GM12872 (cell line): ENCODE measurements at regions not wholly inside any gene's neighbourhood (a gene's known extent, or its start where the extent isn't known, plus 50 kb on each side); places are given as distances from the start of the nearest gene placed in this dataset.

Source experiments
- CTCF ChIP-seq: IDR thresholded peaks from 3 replicates; pipeline ENCODE4 v1.5.1; 2011; ENCODE audit warnings: low read depth, mild to moderate bottlenecking, low read length, moderate library complexity; ENCODE audit not compliant: insufficient read depth

- TF ChIP-seq CTCF: no peak
These were observed 606.0 kb downstream of the EFNB2 start for GRCh38 chr13:105929505-105929904.

DNA sequence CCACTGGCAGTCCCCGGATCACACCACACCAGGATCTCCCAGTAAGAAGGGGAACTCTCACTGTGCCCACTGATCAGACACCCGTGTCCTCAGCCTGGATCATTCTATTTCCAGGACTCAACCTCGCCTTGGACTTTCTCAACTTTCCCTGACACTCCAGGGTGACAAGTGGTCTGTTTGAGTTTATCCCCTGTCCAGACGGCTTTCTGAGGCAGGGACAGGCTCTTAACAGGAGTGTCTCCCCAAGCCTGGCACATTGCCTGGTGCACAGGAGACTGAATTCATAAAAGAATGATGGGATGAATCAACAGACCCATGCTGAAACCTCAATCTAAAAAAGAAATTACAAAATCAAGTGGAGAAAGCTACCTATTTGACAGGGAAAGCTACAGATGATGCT is 606.6 kb downstream of the EFNB2 start:
- TF ChIP-seq CTCF: no peak

DNA sequence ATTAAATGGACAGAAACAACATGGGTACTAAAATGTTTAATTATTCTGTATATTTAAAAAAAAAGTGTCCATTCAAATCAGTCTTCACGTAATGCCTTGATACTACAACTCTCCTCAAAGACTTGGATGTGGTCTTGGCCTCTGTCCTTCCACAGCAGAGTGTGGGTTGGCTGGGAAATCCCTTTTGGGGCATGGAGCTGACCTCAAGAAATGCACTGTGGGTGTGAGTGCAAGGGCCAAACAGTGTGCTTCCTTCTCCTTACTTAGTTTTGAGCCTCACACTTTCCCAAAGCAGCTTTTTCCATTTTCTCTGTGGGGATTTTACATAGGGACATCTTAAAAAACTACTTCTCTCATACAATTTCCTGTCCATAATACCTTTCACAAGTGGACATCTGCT is 607.4 kb downstream of the EFNB2 start:
- no peak for TF ChIP-seq CTCF

GRCh38 chr13:105925496-105925895 is 610.0 kb downstream of the EFNB2 start:
- TF ChIP-seq CTCF: no peak

DNA sequence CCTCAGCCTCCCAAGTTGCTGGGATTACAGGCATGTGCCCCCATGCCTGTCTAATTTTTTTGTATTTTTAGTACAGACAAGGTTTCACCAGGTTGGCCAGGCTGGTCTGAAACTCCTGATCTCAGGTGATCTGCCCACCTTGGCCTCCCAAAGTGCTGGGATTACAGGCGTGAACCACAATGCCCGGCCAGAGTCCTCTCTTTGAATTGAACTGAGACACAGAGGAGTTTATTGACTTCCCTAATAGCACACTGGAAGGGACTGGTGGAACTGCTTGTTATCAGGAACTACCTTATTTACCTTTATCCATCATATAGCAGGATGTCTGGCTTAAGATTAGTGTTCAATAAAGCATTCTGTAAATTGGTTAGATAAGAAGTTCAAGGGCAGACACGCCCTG is 613.8 kb downstream of the EFNB2 start:
- no peak for TF ChIP-seq CTCF

- TF ChIP-seq CTCF: no peak
These were observed 615.1 kb downstream of the EFNB2 start for GRCh38 chr13:105920370-105920769.

- TF ChIP-seq CTCF: no peak
These were observed 616.4 kb downstream of the EFNB2 start for GRCh38 chr13:105918842-105919741.
